Naive thymus-derived CD4-positive, alpha-beta T cell (primary cell): ENCODE measurements at regions not wholly inside any gene's neighbourhood (a gene's known extent, or its start where the extent isn't known, plus 50 kb on each side); places are given as distances from the start of the nearest gene placed in this dataset.

Experiments
- ATAC-seq: fragments of 150-1000 bp; cut with Tn5 transposase; 2 replicates; pipeline ENCODE4 v1.10.0; 2021; ENCODE audit warnings: mild to moderate bottlenecking, moderate library complexity
- CTCF ChIA-PET: fragments of 350-600 bp; sonication (Branson Sonifier 250); formaldehyde crosslinking; loops from one replicate; lab custom pipeline; 2021; ENCODE audit warnings: antibody characterized with exemption; lab: Charles Lee
- POLR2A ChIA-PET: fragments of 350-600 bp; sonication (Branson Sonifier 250); formaldehyde crosslinking; loops from one replicate; lab custom pipeline; 2021; ENCODE audit warnings: antibody characterized with exemption, inconsistent platforms; lab: Charles Lee
- DNase-seq, 9 donors: peaks; one replicate each; pipeline versions ENCODE4 v3.0.0 to v3.0.0-alpha.2; 2020 to 2022; ENCODE audit warnings: mixed read lengths in 1 of 9
- H3K27ac ChIP-seq: one replicate; pipeline ENCODE4 v1.7.0; 2013; ENCODE audit warnings: mild to moderate bottlenecking, low read depth, low read length, moderate library complexity
- H3K27me3 ChIP-seq, 2 donors: one replicate each; pipeline ENCODE4 v1.7.0; 2013; ENCODE audit warnings: low read length in 2 of 2, mild to moderate bottlenecking in 2 of 2, moderate library complexity in 2 of 2; ENCODE audit not compliant: control insufficient read depth in 2 of 2, insufficient read depth in 2 of 2
- H3K36me3 ChIP-seq, 3 experiments: 1 replicate in 2 of 3; 2 replicates in 1 of 3; pipeline ENCODE4 v1.7.0; 2013; ENCODE audit warnings: low read length in 3 of 3, mild to moderate bottlenecking in 3 of 3, moderate library complexity in 1 of 3; ENCODE audit not compliant: insufficient read depth in 3 of 3, control insufficient read depth in 2 of 3
- H3K4me1 ChIP-seq, 2 donors: one replicate each; pipeline ENCODE4 v1.7.0; 2013; ENCODE audit warnings: low read length in 2 of 2, mild to moderate bottlenecking in 2 of 2, moderate library complexity in 1 of 2; ENCODE audit not compliant: control insufficient read depth in 2 of 2, insufficient read depth in 2 of 2
- H3K4me3 ChIP-seq: 2 replicates; pipeline ENCODE4 v1.7.0; 2013; ENCODE audit warnings: mild to moderate bottlenecking, low read length
- H3K9me3 ChIP-seq, 3 experiments: 1 replicate in 2 of 3; 2 replicates in 1 of 3; pipeline ENCODE4 v1.7.0; 2013; ENCODE audit warnings: low read length in 3 of 3; ENCODE audit not compliant: control insufficient read depth in 2 of 3
- H3K27ac Mint-ChIP-seq, 9 donors: one replicate each; pipeline ENCODE4 v1.8.0; 2020 to 2022; ENCODE audit warnings: mixed read lengths in 9 of 9, mild to moderate bottlenecking in 8 of 9, moderate library complexity in 5 of 9, inconsistent platforms in 2 of 9
- H3K27me3 Mint-ChIP-seq, 5 donors: one replicate each; pipeline ENCODE4 v1.8.0; 2021 to 2022; ENCODE audit warnings: mixed read lengths in 5 of 5, mild to moderate bottlenecking in 1 of 5
- H3K36me3 Mint-ChIP-seq, 5 donors: one replicate each; pipeline ENCODE4 v1.8.0; 2020 to 2022; ENCODE audit warnings: mixed read lengths in 5 of 5, mild to moderate bottlenecking in 3 of 5, inconsistent platforms in 1 of 5
- H3K4me1 Mint-ChIP-seq, 7 donors: one replicate each; pipeline ENCODE4 v1.8.0; 2020 to 2022; ENCODE audit warnings: mixed read lengths in 7 of 7, mild to moderate bottlenecking in 3 of 7, inconsistent platforms in 1 of 7
- H3K4me3 Mint-ChIP-seq, 10 donors: one replicate each; pipeline ENCODE4 v1.8.0; 2020 to 2022; ENCODE audit warnings: mild to moderate bottlenecking in 10 of 10, mixed read lengths in 10 of 10, moderate library complexity in 6 of 10, inconsistent platforms in 2 of 10
- H3K9me3 Mint-ChIP-seq, 11 donors: one replicate each; pipeline ENCODE4 v1.8.0; 2020 to 2022; ENCODE audit warnings: mixed read lengths in 11 of 11, mild to moderate bottlenecking in 4 of 11, inconsistent platforms in 1 of 11, moderate library complexity in 1 of 11
- intact Hi-C, 2 donors: fragments of 100-400 bp; cut with micrococcal nuclease; formaldehyde crosslinking; loops; one replicate each; pipeline ENCODE4 v1.15.1; 2023

DNA sequence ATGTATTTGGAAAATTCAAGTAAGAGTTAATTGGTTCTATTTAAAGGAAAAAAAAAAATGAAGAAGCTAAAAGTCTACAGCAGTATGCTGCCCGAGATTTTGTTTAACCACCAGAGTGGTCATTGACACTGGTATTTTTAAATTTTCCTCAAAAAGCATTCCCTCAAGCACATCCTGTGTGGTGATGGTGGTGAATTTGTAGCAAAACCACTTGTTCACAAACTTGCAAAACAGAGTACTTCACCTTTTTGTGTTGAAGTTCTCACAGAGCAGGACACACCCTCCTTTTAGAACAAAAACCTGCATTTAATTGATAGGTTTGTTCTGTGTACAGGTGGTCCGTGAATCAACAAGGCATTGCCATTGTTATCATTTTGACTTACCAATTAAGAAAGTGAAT lies 374.2 kb downstream of the EFNA5 start:
- Mint-ChIP-seq H3K4me1 (peaks cover 0 to 8% (median 0%) of the 10 kb centered on the region in 7 donors), H3K27ac (no peak overlapping the region), H3K9me3 (peaks cover 0 to 8% (median 0%) of the 10 kb centered on the region in 11 donors), H3K4me3 (peak overlapping the region in 1 of 10 donors; percentile 39), H3K27me3 (peaks cover 0 to 33% (median 10%) of the 10 kb centered on the region in 5 donors), H3K36me3 (no peaks in the 10 kb centered on the region)
- H3K36me3 ChIP-seq = no peaks in the 10 kb centered on the region
- H3K27me3 ChIP-seq = no peaks in the 10 kb centered on the region
- H3K9me3 ChIP-seq = no peaks in the 10 kb centered on the region
- ATAC-seq = peak; percentile 32
- DNase-seq = no peak
- CTCF ChIA-PET = interaction anchor here (0.6 kb wide), 1 partner anchor 20 kb away, joined by 3 read pairs; no protein-coding TSS in a partner anchor
- intact Hi-C loops = no loop called here
- no peak overlapping the region for H3K27ac ChIP-seq
- no peak overlapping the region for H3K4me3 ChIP-seq
- H3K4me1 ChIP-seq = peaks cover 0 to 3% of the 10 kb centered on the region in 2 donors
- POLR2A ChIA-PET = no interaction called here

DNA sequence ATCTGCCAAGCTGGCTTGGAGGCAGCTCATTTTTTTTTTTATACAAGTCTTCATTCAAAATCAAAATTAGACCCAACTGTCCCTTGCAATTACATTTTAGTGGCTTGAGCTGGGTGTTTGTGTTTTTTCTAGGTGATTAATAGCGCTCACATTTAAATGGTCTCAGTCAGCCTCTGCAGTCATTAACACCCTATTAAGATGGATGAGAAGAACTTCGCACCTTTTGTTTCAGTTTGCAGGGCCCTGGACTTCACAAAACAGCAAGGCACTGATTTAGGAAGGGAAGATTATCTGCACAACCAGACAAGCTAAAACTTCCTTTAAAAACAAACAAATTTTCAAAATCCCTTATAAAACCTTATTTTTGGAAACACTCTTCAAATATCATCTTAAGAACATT lies 374.8 kb downstream of the EFNA5 start:
- CTCF ChIA-PET = no interaction called here

DNA sequence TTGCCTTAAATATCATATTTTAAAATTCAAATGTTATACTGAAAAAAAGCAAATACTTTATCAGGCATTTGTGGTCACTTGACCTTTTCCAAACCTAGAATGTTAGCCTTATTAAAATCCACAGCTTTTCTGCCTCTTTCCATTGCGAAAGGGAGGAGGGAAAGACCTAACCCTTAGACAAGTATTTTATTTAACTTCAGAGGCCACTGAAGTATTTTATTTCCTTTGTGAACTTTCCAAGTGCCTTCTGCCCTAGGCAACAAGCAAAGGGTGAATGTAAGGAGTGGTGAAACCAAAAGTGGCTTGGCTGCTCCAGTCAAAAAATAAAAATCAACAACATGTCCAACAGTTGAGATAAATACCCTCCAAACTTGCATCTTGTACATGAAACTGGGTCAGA lies 376.1 kb downstream of the EFNA5 start:
- H3K9me3 Mint-ChIP-seq = peaks cover 0 to 8% (median 0%) of the 10 kb centered on the region in 11 donors
- no peak overlapping the region for H3K27ac Mint-ChIP-seq
- Histone ChIP-seq H3K4me1 (peaks cover 0 to 3% of the 10 kb centered on the region in 2 donors), H3K36me3 (no peaks in the 10 kb centered on the region), H3K27me3 (no peaks in the 10 kb centered on the region), H3K4me3 (no peak overlapping the region), H3K9me3 (no peaks in the 10 kb centered on the region), H3K27ac (no peak overlapping the region)
- no peak overlapping the region for H3K4me3 Mint-ChIP-seq
- ATAC-seq (no peak), DNase-seq (no peak)
- H3K36me3 Mint-ChIP-seq = no peaks in the 10 kb centered on the region
- CTCF ChIA-PET = no interaction called here
- intact Hi-C loops = no loop called here
- peaks cover 0 to 28% (median 10%) of the 10 kb centered on the region in 5 donors for H3K27me3 Mint-ChIP-seq
- POLR2A ChIA-PET = no interaction called here
- peaks cover 0 to 8% (median 0%) of the 10 kb centered on the region in 7 donors for H3K4me1 Mint-ChIP-seq

More for the DNA sequence above, 374.8 kb downstream of the EFNA5 start:
- DNase-seq = no peak
- Mint-ChIP-seq H3K36me3 (no peaks in the 10 kb centered on the region), H3K27ac (no peak overlapping the region), H3K4me1 (peaks cover 0 to 8% (median 0%) of the 10 kb centered on the region in 7 donors), H3K4me3 (peak overlapping the region in 1 of 10 donors; percentile 39), H3K9me3 (peaks cover 0 to 8% (median 0%) of the 10 kb centered on the region in 11 donors), H3K27me3 (peaks cover 0 to 31% (median 10%) of the 10 kb centered on the region in 5 donors)
- Histone ChIP-seq H3K27ac (no peak overlapping the region), H3K27me3 (no peaks in the 10 kb centered on the region), H3K4me1 (peaks cover 0 to 3% of the 10 kb centered on the region in 2 donors), H3K9me3 (no peaks in the 10 kb centered on the region), H3K36me3 (no peaks in the 10 kb centered on the region), H3K4me3 (no peak overlapping the region)
- intact Hi-C loops = no loop called here
- no peak for ATAC-seq
- POLR2A ChIA-PET = no interaction called here

DNA sequence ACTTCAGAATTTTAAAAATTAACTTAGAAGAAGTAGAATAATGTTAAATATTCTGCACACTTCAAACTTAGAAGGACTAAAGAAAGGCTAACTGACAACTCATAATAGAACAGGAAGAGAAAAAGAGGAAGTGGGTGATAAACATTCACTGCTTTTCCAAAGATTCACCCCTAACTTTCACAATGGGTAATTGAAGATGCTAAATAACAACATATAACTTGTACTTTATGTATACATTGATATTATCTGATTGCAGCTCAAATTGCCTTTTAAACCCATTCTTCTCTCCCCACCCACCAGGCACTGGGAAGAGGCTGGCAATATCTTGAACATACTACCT lies 376.6 kb downstream of the EFNA5 start:
- H3K9me3 ChIP-seq = no peaks in the 10 kb centered on the region
- Mint-ChIP-seq H3K27ac (no peak overlapping the region), H3K36me3 (no peaks in the 10 kb centered on the region), H3K9me3 (peaks cover 0 to 8% (median 0%) of the 10 kb centered on the region in 11 donors), H3K4me1 (peaks cover 0 to 8% (median 0%) of the 10 kb centered on the region in 7 donors), H3K27me3 (peaks cover 0 to 28% (median 7%) of the 10 kb centered on the region in 5 donors), H3K4me3 (no peak overlapping the region)
- POLR2A ChIA-PET = no interaction called here
- H3K4me1 ChIP-seq = peaks cover 0 to 3% of the 10 kb centered on the region in 2 donors
- no peaks in the 10 kb centered on the region for H3K27me3 ChIP-seq
- ATAC-seq (no peak), DNase-seq (no peak)
- intact Hi-C loops = no loop called here
- H3K27ac ChIP-seq = no peak overlapping the region
- CTCF ChIA-PET = no interaction called here
- no peaks in the 10 kb centered on the region for H3K36me3 ChIP-seq
- H3K4me3 ChIP-seq = no peak overlapping the region

DNA sequence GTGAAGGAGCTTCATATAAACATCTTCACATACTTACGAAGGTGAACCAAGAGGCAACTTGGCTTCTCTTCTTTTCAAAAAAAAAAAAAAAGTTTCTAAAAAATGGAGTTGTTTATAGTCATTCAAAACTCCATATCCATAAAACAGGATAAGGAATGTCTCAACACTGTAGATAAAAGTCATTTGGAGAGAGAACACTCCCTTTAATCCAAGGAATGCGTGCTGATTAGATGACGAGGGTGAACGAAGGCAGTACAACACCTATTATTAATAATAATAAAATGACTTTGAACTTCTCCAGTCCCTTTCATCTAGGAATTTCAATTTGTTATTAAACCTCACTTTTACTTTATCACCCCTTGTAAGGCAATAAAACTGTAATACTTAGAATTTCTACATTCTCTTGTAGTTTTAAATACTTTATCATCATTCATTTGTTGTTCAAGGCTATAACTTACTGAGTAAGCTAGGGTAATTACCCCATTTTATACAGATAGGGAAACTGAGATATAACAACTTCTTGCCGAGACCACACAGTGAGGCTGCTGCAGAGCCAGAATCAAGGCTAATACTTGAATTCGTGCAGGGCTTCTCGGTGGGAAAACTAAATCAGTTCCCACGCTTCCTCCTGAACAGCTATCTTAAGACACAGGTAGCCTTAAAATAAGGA lies 377.1 kb downstream of the EFNA5 start:
- POLR2A ChIA-PET = no interaction called here
- H3K9me3 ChIP-seq = no peaks in the 10 kb centered on the region
- H3K4me1 Mint-ChIP-seq = peaks cover 0 to 13% (median 0%) of the 10 kb centered on the region in 7 donors
- H3K4me1 ChIP-seq = peaks cover 0 to 3% of the 10 kb centered on the region in 2 donors
- CTCF ChIA-PET = no interaction called here
- H3K4me3 ChIP-seq = no peak overlapping the region
- H3K4me3 Mint-ChIP-seq = no peak overlapping the region
- no peaks in the 10 kb centered on the region for H3K36me3 ChIP-seq
- ATAC-seq = no peak
- peaks cover 0 to 28% (median 3%) of the 10 kb centered on the region in 5 donors for H3K27me3 Mint-ChIP-seq
- intact Hi-C loops = no loop called here
- H3K27ac Mint-ChIP-seq = no peak overlapping the region
- DNase-seq = no peak
- H3K27ac ChIP-seq = no peak overlapping the region
- no peaks in the 10 kb centered on the region for H3K36me3 Mint-ChIP-seq
- peaks cover 0 to 8% (median 0%) of the 10 kb centered on the region in 11 donors for H3K9me3 Mint-ChIP-seq
- H3K27me3 ChIP-seq = no peaks in the 10 kb centered on the region

DNA sequence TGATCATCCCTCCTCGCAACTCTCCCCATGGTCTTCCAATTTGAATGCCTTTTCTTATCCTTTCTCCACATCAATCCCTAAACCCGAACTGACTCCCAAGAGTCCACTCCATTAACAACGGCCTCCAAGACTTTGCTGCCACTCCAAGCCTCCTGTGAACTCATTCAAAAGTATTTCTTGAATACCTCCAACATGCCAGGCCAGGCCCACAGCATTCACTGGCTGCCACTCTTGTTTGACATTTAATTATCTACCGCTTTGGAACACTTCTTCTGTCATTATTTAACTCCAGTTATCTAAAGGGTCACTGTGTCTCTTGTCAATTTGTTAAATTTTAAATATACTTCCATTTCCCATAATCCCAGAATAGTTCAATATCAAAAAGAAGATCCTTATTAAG lies 378.9 kb downstream of the EFNA5 start:
- H3K4me1 Mint-ChIP-seq = peaks cover 0 to 17% (median 0%) of the 10 kb centered on the region in 7 donors
- CTCF ChIA-PET = no interaction called here

More for the DNA sequence above, 378.9 kb downstream of the EFNA5 start:
- POLR2A ChIA-PET = no interaction called here
- Histone ChIP-seq H3K27ac (no peak overlapping the region), H3K27me3 (no peaks in the 10 kb centered on the region), H3K36me3 (no peaks in the 10 kb centered on the region), H3K4me1 (peaks cover 0 to 3% of the 10 kb centered on the region in 2 donors), H3K9me3 (no peaks in the 10 kb centered on the region), H3K4me3 (no peak overlapping the region)
- intact Hi-C loops = no loop called here
- H3K27ac Mint-ChIP-seq = no peak overlapping the region
- ATAC-seq = no peak
- no peak for DNase-seq
- H3K4me3 Mint-ChIP-seq = no peak overlapping the region
- peaks cover 0 to 8% (median 0%) of the 10 kb centered on the region in 11 donors for H3K9me3 Mint-ChIP-seq
- H3K27me3 Mint-ChIP-seq = peaks cover 0 to 17% (median 3%) of the 10 kb centered on the region in 5 donors
- H3K36me3 Mint-ChIP-seq = no peaks in the 10 kb centered on the region
